Loucy (cell line): ENCODE measurements at regions not wholly inside any gene's neighbourhood (a gene's known extent, or its start where the extent isn't known, plus 50 kb on each side); places are given as distances from the start of the nearest gene placed in this dataset.

ENCODE experiments used
- H2AFZ ChIP-seq: fragments of 200-600 bp; sonication (generic); 2 replicates; pipeline ENCODE4 v1.6.0; 2016; ENCODE audit warnings: antibody characterized with exemption, mild to moderate bottlenecking, low read length, moderate library complexity
- H3F3A ChIP-seq: fragments of 200-600 bp; 2 replicates; pipeline ENCODE4 v1.6.0; 2016; ENCODE audit warnings: antibody characterized with exemption, low read depth, mild to moderate bottlenecking
- H3K27me3 ChIP-seq: fragments of 200-600 bp; sonication (generic); 2 replicates; pipeline ENCODE4 v1.6.1; 2014; ENCODE audit warnings: low read length, mild to moderate bottlenecking; ENCODE audit not compliant: insufficient read depth, poor library complexity, severe bottlenecking
- H3K36me3 ChIP-seq: fragments of 200-600 bp; sonication (generic); 2 replicates; pipeline ENCODE4 v1.6.1; 2016; ENCODE audit warnings: low read length; ENCODE audit not compliant: insufficient read depth
- H3K4me1 ChIP-seq: fragments of 200-600 bp; sonication (generic); 2 replicates; pipeline ENCODE4 v1.5.1; 2014; ENCODE audit warnings: low read length, mild to moderate bottlenecking; ENCODE audit not compliant: insufficient read depth, poor library complexity, severe bottlenecking
- H3K4me2 ChIP-seq: fragments of 200-600 bp; sonication (generic); 2 replicates; pipeline ENCODE4 v1.6.0; 2014; ENCODE audit warnings: antibody characterized with exemption, low read length, low read depth, mild to moderate bottlenecking; ENCODE audit not compliant: poor library complexity, severe bottlenecking
- H3K4me3 ChIP-seq: fragments of 200-600 bp; sonication (generic); 2 replicates; pipeline ENCODE4 v1.5.1; 2014; ENCODE audit warnings: low read length, mild to moderate bottlenecking, mixed read lengths; ENCODE audit not compliant: poor library complexity, severe bottlenecking
- H3K79me2 ChIP-seq: fragments of 200-600 bp; sonication (generic); 2 replicates; pipeline ENCODE4 v1.6.1; 2014; ENCODE audit warnings: low read length; ENCODE audit not compliant: insufficient read depth
- H3K9ac ChIP-seq: fragments of 200-600 bp; sonication (generic); 2 replicates; pipeline ENCODE4 v1.6.0; 2014; ENCODE audit warnings: mild to moderate bottlenecking, low read depth, low read length, moderate library complexity; ENCODE audit not compliant: poor library complexity, severe bottlenecking
- H3K9me2 ChIP-seq: fragments of 200-600 bp; sonication (generic); replicated peaks from 2 replicates; pipeline ENCODE4 v1.6.1; 2016; ENCODE audit warnings: low read depth, low read length, mixed read lengths
- H3K9me3 ChIP-seq: fragments of 200-600 bp; sonication (generic); 2 replicates; pipeline ENCODE4 v1.6.1; 2014; ENCODE audit warnings: mild to moderate bottlenecking, antibody characterized with exemption, low read length, low read depth; ENCODE audit not compliant: insufficient read depth
- H4K20me1 ChIP-seq: fragments of 200-600 bp; sonication (generic); 2 replicates; pipeline ENCODE4 v1.6.0; 2014; ENCODE audit warnings: antibody characterized with exemption, low read length, mild to moderate bottlenecking; ENCODE audit not compliant: insufficient read depth, poor library complexity, severe bottlenecking
- CTCF ChIP-seq: fragments of 200-600 bp; sonication (generic); conservative IDR thresholded peaks from 2 replicates; pipeline ENCODE4 v1.5.1; 2014; ENCODE audit warnings: mild to moderate bottlenecking, antibody characterized with exemption, low read length
- EZH2phosphoT487 ChIP-seq: fragments of 200-600 bp; IDR thresholded peaks from 2 replicates; pipeline ENCODE4 v1.6.1; 2018; ENCODE audit warnings: antibody characterized with exemption, mild to moderate bottlenecking, moderate library complexity, borderline replicate concordance

GRCh38 chr3:180116658-180117057, 79.9 kb upstream of the PEX5L start:
- no peak overlapping the region for H3K4me2 ChIP-seq
- no peak for TF ChIP-seq CTCF

GRCh38 chr3:180117381-180118163, 80.8 kb upstream of the PEX5L start:
- no peaks in the 10 kb centered on the region for H3K9me2 ChIP-seq
- H3K36me3 ChIP-seq = no peaks in the 10 kb centered on the region
- no peaks in the 10 kb centered on the region for H3K27me3 ChIP-seq
- no peaks in the 10 kb centered on the region for H3K9me3 ChIP-seq
- no peaks in the 10 kb centered on the region for H3K79me2 ChIP-seq
- no peak overlapping the region for H3K9ac ChIP-seq
- H3K4me1 ChIP-seq = no peaks in the 10 kb centered on the region
- no peak overlapping the region for H2AFZ ChIP-seq
- no peaks in the 10 kb centered on the region for H3F3A ChIP-seq
- no peaks in the 10 kb centered on the region for H4K20me1 ChIP-seq
- TF ChIP-seq CTCF (no peak), EZH2phosphoT487 (no peak)
- H3K4me3 ChIP-seq = no peak overlapping the region
- no peak overlapping the region for H3K4me2 ChIP-seq

More at GRCh38 chr3:180116658-180117057, 79.9 kb upstream of the PEX5L start:
- Histone ChIP-seq H3F3A (no peaks in the 10 kb centered on the region), H3K36me3 (no peaks in the 10 kb centered on the region), H3K4me3 (no peak overlapping the region), H3K9me2 (no peaks in the 10 kb centered on the region), H2AFZ (no peak overlapping the region), H4K20me1 (no peaks in the 10 kb centered on the region), H3K27me3 (no peaks in the 10 kb centered on the region), H3K9me3 (no peaks in the 10 kb centered on the region), H3K79me2 (no peaks in the 10 kb centered on the region), H3K4me1 (no peaks in the 10 kb centered on the region), H3K9ac (no peak overlapping the region)

GRCh38 chr3:180119567-180119966, 82.8 kb upstream of the PEX5L start:
- H3K4me3 ChIP-seq = no peak overlapping the region
- no peak overlapping the region for H3K4me2 ChIP-seq
- no peaks in the 10 kb centered on the region; the same call in 1 of the 2 replicates for H3K9me3 ChIP-seq
- no peaks in the 10 kb centered on the region for H3K4me1 ChIP-seq
- no peaks in the 10 kb centered on the region for H3K9me2 ChIP-seq
- H4K20me1 ChIP-seq = no peaks in the 10 kb centered on the region
- no peaks in the 10 kb centered on the region for H3K27me3 ChIP-seq
- TF ChIP-seq CTCF (no peak), EZH2phosphoT487 (no peak)
- no peaks in the 10 kb centered on the region for H3K36me3 ChIP-seq
- H3F3A ChIP-seq = no peaks in the 10 kb centered on the region
- no peaks in the 10 kb centered on the region for H3K79me2 ChIP-seq
- H3K9ac ChIP-seq = no peak overlapping the region
- no peak overlapping the region for H2AFZ ChIP-seq
